ENCODE measurements at regions not wholly inside any gene's neighbourhood (a gene's known extent, or its start where the extent isn't known, plus 50 kb on each side); places are given as distances from the start of the nearest gene placed in this dataset.

DNA sequence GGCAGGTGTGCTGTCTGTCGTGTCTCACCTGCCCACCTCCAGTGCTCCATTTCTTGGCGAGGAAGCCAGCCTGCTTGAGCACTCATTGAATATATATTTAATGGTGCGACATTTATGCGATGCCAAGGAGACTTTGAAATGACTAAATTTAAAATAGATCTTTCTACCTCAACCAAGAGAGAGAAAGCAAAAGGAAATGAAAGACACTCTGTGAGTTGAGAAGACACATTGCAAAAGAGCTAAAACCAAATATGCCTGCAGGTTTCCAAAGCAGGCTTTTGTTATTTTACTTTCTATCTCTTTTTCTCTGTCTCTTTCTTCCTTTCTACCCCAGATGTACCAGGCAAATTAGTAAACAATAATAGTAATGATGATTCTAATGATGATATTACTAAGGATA lies 53.6 kb upstream of the AOAH start:
- DNase-seq: no peak
- TF ChIP-seq, protein P1, sequence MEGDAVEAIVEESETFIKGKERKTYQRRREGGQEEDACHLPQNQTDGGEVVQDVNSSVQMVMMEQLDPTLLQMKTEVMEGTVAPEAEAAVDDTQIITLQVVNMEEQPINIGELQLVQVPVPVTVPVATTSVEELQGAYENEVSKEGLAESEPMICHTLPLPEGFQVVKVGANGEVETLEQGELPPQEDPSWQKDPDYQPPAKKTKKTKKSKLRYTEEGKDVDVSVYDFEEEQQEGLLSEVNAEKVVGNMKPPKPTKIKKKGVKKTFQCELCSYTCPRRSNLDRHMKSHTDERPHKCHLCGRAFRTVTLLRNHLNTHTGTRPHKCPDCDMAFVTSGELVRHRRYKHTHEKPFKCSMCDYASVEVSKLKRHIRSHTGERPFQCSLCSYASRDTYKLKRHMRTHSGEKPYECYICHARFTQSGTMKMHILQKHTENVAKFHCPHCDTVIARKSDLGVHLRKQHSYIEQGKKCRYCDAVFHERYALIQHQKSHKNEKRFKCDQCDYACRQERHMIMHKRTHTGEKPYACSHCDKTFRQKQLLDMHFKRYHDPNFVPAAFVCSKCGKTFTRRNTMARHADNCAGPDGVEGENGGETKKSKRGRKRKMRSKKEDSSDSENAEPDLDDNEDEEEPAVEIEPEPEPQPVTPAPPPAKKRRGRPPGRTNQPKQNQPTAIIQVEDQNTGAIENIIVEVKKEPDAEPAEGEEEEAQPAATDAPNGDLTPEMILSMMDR (IDR thresholded peaks at IDR 0.05; ENCODE audit: borderline replicate concordance): no peak
- Histone ChIP-seq H3K27me3 (ENCODE audit: low read depth) (no peaks in the 10 kb centered on the region), H3K36me3 (no peaks in the 10 kb centered on the region), H3K9me3 (replicated peaks) (peaks cover 14% of the 10 kb centered on the region), H3K4me1 (no peaks in the 10 kb centered on the region), H3K4me3 (no peak overlapping the region), H3K27ac (replicated peaks) (no peak overlapping the region)
- intact Hi-C loops (cut with micrococcal nuclease): no loop called here

GRCh38 chr7:36777062-36777461 lies 52.8 kb upstream of the AOAH start:
- H3K36me3 ChIP-seq: no peaks in the 10 kb centered on the region
- no peaks in the 10 kb centered on the region for H3K27me3 ChIP-seq (ENCODE audit: low read depth)
- H3K4me3 ChIP-seq: no peak overlapping the region
- DNase-seq: no peak
- H3K9me3 ChIP-seq (replicated peaks): peaks cover 12% of the 10 kb centered on the region
- no peaks in the 10 kb centered on the region for H3K4me1 ChIP-seq
- TF ChIP-seq, protein P1 (IDR thresholded peaks at IDR 0.05; ENCODE audit: borderline replicate concordance): no peak
- no peak overlapping the region for H3K27ac ChIP-seq (replicated peaks)
- intact Hi-C loops (cut with micrococcal nuclease): no loop called here

GRCh38 chr7:36775676-36776075 lies 51.4 kb upstream of the AOAH start:
- Histone ChIP-seq H3K27ac (replicated peaks) (no peak overlapping the region), H3K36me3 (no peaks in the 10 kb centered on the region), H3K4me1 (no peaks in the 10 kb centered on the region), H3K9me3 (replicated peaks) (no peaks in the 10 kb centered on the region), H3K4me3 (no peak overlapping the region), H3K27me3 (ENCODE audit: low read depth) (no peaks in the 10 kb centered on the region)
- TF ChIP-seq, protein P1 (IDR thresholded peaks at IDR 0.05; ENCODE audit: borderline replicate concordance): no peak
- intact Hi-C loops (cut with micrococcal nuclease): no loop called here
- no peak for DNase-seq

GRCh38 chr7:36775061-36775620 lies 50.8 kb upstream of the AOAH start:
- TF ChIP-seq, protein P1 (IDR thresholded peaks at IDR 0.05; ENCODE audit: borderline replicate concordance): no peak
- H3K4me3 ChIP-seq: no peak overlapping the region
- DNase-seq: no peak
- H3K9me3 ChIP-seq (replicated peaks): no peaks in the 10 kb centered on the region
- intact Hi-C loops (cut with micrococcal nuclease): no loop called here
- no peaks in the 10 kb centered on the region for H3K4me1 ChIP-seq
- no peaks in the 10 kb centered on the region for H3K36me3 ChIP-seq
- H3K27ac ChIP-seq (replicated peaks): no peak overlapping the region
- no peaks in the 10 kb centered on the region for H3K27me3 ChIP-seq (ENCODE audit: low read depth)
